GM18499 (cell line): ENCODE measurements at regions not wholly inside any gene's neighbourhood (a gene's known extent, or its start where the extent isn't known, plus 50 kb on each side); places are given as distances from the start of the nearest gene placed in this dataset.

ENCODE experiments used
- ATAC-seq: cut with Tn5 transposase; IDR thresholded peaks from one replicate; pipeline ENCODE4 v1.9.1; 2021; ENCODE audit warnings: moderate number of reproducible peaks; ENCODE audit not compliant: insufficient read depth, unreplicated experiment

GRCh38 chr7:45343746-45344145, 186.2 kb downstream of the RAMP3 start:
- no peak for ATAC-seq

GRCh38 chr7:45347804-45348203, 190.2 kb downstream of the RAMP3 start:
- no peak for ATAC-seq

- no peak for ATAC-seq
These were observed 191.5 kb downstream of the RAMP3 start for GRCh38 chr7:45349090-45349489.

- ATAC-seq, result no peak
These were observed 193.3 kb downstream of the RAMP3 start for GRCh38 chr7:45350896-45351295.

GRCh38 chr7:45358287-45358686, 200.7 kb downstream of the RAMP3 start:
- no peak for ATAC-seq

- ATAC-seq, result no peak
These were observed 201.7 kb downstream of the RAMP3 start for GRCh38 chr7:45359250-45359649.

- ATAC-seq, result no peak
These were observed 202.2 kb downstream of the RAMP3 start for GRCh38 chr7:45359776-45360175.

- ATAC-seq, result no peak
These were observed 206.1 kb downstream of the RAMP3 start for GRCh38 chr7:45363669-45364068.

- ATAC-seq, result no peak
These were observed 207.8 kb downstream of the RAMP3 start for GRCh38 chr7:45365341-45365740.

GRCh38 chr7:45366475-45366874, 207.7 kb upstream of the ADCY1 start:
- ATAC-seq, result no peak

- ATAC-seq, result no peak
These were observed 207.1 kb upstream of the ADCY1 start for GRCh38 chr7:45367026-45367425.

GRCh38 chr7:45368129-45368807, 205.9 kb upstream of the ADCY1 start:
- no peak for ATAC-seq

- no peak for ATAC-seq
These were observed 189.7 kb upstream of the ADCY1 start for GRCh38 chr7:45384499-45384898.

- no peak for ATAC-seq
These were observed 186.3 kb upstream of the ADCY1 start for GRCh38 chr7:45387837-45388236.

- ATAC-seq, result no peak
These were observed 184.9 kb upstream of the ADCY1 start for GRCh38 chr7:45389073-45389872.

- no peak for ATAC-seq
These were observed 184.0 kb upstream of the ADCY1 start for GRCh38 chr7:45390180-45390579.

GRCh38 chr7:45390731-45391130, 183.4 kb upstream of the ADCY1 start:
- ATAC-seq, result no peak

- no peak for ATAC-seq
These were observed 182.3 kb upstream of the ADCY1 start for GRCh38 chr7:45391618-45392451.

- no peak for ATAC-seq
These were observed 180.0 kb upstream of the ADCY1 start for GRCh38 chr7:45394117-45394708.

GRCh38 chr7:45399069-45399468, 175.1 kb upstream of the ADCY1 start:
- no peak for ATAC-seq

- ATAC-seq, result no peak
These were observed 173.5 kb upstream of the ADCY1 start for GRCh38 chr7:45400680-45401079.
